Nephron progenitor cell (in vitro differentiated cells): ENCODE measurements at regions not wholly inside any gene's neighbourhood (a gene's known extent, or its start where the extent isn't known, plus 50 kb on each side); places are given as distances from the start of the nearest gene placed in this dataset.
A peak's percentile ranks its signal among the peaks of the same experiment; 100 is the strongest.

Source experiments
- DNase-seq: peaks from one replicate; pipeline ENCODE4 v3.0.0; 2021
- H3K27ac Mint-ChIP-seq: 2 replicates; pipeline ENCODE4 v1.8.0; 2021; ENCODE audit warnings: mild to moderate bottlenecking, moderate library complexity, mixed read lengths
- H3K27me3 Mint-ChIP-seq: 2 replicates; pipeline ENCODE4 v1.8.0; 2021; ENCODE audit warnings: mild to moderate bottlenecking, low read depth, mixed read lengths; ENCODE audit not compliant: poor library complexity
- H3K36me3 Mint-ChIP-seq: 2 replicates; pipeline ENCODE4 v1.8.0; 2021; ENCODE audit warnings: low read depth, mixed read lengths
- H3K4me1 Mint-ChIP-seq: 2 replicates; pipeline ENCODE4 v1.8.0; 2021; ENCODE audit warnings: mixed read lengths
- H3K4me3 Mint-ChIP-seq: 2 replicates; pipeline ENCODE4 v1.8.0; 2021; ENCODE audit warnings: mild to moderate bottlenecking, moderate library complexity, mixed read lengths
- H3K9me3 Mint-ChIP-seq: 2 replicates; pipeline ENCODE4 v1.8.0; 2021; ENCODE audit warnings: mild to moderate bottlenecking, moderate library complexity, mixed read lengths
- TF ChIP-seq, protein P1 (sequence below): fragments of 200-600 bp; sonication (generic); IDR thresholded peaks from 2 replicates; pipeline ENCODE4 v1.5.0; 2021; ENCODE audit warnings: antibody characterized with exemption

DNA sequence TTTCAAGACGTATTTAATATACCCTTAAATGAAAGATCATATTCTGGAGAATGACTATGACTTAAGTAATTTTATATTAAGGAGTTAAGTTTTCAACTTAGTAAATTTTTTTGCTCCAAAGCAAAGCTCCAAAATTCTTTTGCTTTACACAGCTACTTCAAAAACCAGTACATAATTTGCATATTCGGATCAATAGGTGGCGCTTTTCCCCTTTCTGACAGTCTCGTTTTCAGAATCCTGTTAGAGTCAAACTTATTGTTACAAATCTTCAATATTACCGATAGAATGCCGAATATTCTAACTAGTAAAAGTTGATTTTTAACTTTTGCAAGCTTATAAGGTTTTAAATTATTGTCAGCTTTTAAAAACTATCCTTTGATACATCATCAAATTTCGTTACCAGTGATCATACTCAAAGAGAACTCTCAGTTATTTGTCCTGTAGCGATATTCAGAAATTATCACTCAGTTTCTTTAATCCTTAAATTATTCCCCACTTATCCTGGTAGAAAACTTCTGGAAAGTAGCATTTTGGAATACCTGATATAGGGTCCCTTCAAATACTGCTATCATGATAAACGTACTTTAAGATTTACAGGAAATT is 852.7 kb upstream of the KLHL1 start:
- Mint-ChIP-seq H3K9me3 (no peaks in the 10 kb centered on the region), H3K36me3 (no peaks in the 10 kb centered on the region)

DNA sequence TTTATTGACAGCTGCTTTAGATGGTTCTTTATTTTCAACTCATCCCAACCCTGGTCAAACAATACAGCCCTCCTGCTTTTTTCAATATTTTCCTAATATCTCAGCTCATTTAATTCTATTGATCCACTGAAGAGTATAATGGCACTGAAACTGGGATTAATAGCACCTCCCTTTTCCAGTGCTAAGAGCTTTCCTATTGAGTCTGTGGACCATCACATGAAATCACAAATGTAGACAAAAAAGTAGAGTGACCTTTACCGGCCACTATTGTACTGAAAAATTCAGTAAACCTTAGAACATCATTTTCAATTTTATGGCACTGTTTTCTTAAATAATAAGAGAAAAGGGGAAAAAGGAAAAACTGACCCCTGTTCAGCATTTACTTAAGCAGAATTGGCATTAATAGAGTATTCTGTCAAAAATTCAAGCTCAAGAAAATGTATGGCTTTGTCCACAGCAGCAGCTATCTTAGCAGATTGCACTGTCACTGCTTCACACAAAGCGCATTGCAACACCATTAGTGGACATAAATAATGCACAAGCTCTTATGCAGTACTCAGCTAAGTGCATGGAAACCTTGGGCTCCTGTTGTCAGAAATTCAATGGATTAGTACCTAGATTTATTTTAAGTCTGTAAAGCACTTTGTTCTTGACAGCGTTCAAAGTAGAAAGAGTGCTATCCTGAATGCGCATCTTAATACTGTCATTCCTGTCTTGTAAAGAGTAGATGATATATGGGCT is 851.0 kb upstream of the KLHL1 start:
- no peak for DNase-seq
- Mint-ChIP-seq H3K27ac (no peak overlapping the region), H3K4me1 (no peaks in the 10 kb centered on the region), H3K4me3 (no peak overlapping the region), H3K9me3 (no peaks in the 10 kb centered on the region), H3K27me3 (no peaks in the 10 kb centered on the region), H3K36me3 (no peaks in the 10 kb centered on the region)
- TF ChIP-seq, protein P1, sequence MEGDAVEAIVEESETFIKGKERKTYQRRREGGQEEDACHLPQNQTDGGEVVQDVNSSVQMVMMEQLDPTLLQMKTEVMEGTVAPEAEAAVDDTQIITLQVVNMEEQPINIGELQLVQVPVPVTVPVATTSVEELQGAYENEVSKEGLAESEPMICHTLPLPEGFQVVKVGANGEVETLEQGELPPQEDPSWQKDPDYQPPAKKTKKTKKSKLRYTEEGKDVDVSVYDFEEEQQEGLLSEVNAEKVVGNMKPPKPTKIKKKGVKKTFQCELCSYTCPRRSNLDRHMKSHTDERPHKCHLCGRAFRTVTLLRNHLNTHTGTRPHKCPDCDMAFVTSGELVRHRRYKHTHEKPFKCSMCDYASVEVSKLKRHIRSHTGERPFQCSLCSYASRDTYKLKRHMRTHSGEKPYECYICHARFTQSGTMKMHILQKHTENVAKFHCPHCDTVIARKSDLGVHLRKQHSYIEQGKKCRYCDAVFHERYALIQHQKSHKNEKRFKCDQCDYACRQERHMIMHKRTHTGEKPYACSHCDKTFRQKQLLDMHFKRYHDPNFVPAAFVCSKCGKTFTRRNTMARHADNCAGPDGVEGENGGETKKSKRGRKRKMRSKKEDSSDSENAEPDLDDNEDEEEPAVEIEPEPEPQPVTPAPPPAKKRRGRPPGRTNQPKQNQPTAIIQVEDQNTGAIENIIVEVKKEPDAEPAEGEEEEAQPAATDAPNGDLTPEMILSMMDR, result no peak

More for the DNA sequence above, 852.7 kb upstream of the KLHL1 start:
- no peaks in the 10 kb centered on the region for H3K27me3 Mint-ChIP-seq
- no peak overlapping the region for H3K4me3 Mint-ChIP-seq
- TF ChIP-seq, protein P1, result peak; percentile 67
- no peak for DNase-seq
- H3K27ac Mint-ChIP-seq, result no peak overlapping the region
- no peaks in the 10 kb centered on the region for H3K4me1 Mint-ChIP-seq

DNA sequence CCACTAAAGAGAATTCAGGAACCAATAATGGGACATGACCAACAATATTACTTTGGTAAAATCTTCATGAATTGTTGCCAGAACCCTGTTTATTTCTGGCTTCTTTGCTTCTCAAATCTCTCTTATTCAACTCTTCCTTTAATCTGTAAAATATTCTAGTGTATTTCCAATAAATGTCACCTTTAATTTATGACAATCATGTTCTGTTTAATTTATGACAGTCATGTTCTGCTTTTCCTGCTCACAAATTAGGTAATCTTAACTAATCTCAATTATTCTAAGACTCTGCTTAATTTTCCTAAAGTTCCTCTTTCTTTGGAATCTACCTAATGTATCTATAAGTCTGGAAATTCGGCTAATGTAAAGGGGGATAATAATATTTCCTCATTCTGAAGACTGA is 847.6 kb upstream of the KLHL1 start:
- H3K4me1 Mint-ChIP-seq, result no peaks in the 10 kb centered on the region
- DNase-seq, result no peak
- no peak overlapping the region for H3K27ac Mint-ChIP-seq
- no peak overlapping the region for H3K4me3 Mint-ChIP-seq
- H3K27me3 Mint-ChIP-seq, result no peaks in the 10 kb centered on the region
- no peaks in the 10 kb centered on the region for H3K9me3 Mint-ChIP-seq
- TF ChIP-seq, protein P1, result no peak
- H3K36me3 Mint-ChIP-seq, result no peaks in the 10 kb centered on the region

DNA sequence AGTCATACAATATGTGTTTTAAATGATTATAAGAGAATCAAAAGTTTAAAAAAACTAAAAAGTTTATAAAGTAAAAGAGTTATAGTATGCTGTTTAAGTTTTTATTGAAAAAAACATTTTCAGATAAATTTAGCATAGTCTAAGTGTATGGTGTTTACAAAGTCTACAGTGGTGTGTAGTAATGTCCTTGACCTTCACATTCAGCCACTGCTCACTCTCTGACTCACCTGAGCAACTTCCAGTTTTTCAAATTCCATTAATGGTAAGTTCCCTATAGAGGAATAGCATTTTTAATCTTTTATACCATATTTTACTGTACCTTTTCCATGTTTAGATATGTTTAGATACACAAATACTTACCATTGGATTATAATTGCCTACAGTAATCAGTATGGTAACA is 842.4 kb upstream of the KLHL1 start:
- Mint-ChIP-seq H3K36me3 (no peaks in the 10 kb centered on the region), H3K27ac (no peak overlapping the region), H3K9me3 (no peaks in the 10 kb centered on the region), H3K4me1 (no peaks in the 10 kb centered on the region), H3K4me3 (no peak overlapping the region), H3K27me3 (no peaks in the 10 kb centered on the region)
- no peak for DNase-seq
- TF ChIP-seq, protein P1, result no peak

DNA sequence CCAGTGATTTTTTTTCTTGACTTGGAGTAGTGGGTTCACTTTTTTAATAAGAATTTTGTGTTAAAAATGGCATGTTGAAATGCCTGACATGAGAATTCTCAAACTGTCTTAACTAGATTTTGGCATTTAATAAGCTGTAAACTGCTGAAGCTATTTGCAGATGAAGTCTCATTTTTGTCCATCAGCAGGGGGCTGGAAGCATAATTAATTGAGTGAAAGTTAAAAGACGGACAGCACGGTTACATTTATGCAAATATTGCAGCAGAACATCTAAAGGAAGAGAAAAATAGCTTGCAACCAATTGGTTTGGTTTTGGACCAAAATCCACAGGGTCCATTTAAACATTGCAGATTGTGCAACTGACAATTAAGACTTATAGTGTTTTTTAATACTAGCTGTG is 837.3 kb upstream of the KLHL1 start:
- no peak for DNase-seq
- H3K36me3 Mint-ChIP-seq, result no peaks in the 10 kb centered on the region
- H3K27me3 Mint-ChIP-seq, result no peaks in the 10 kb centered on the region
- TF ChIP-seq, protein P1, result no peak
- no peaks in the 10 kb centered on the region for H3K4me1 Mint-ChIP-seq
- no peak overlapping the region for H3K4me3 Mint-ChIP-seq
- no peaks in the 10 kb centered on the region for H3K9me3 Mint-ChIP-seq
- H3K27ac Mint-ChIP-seq, result no peak overlapping the region

DNA sequence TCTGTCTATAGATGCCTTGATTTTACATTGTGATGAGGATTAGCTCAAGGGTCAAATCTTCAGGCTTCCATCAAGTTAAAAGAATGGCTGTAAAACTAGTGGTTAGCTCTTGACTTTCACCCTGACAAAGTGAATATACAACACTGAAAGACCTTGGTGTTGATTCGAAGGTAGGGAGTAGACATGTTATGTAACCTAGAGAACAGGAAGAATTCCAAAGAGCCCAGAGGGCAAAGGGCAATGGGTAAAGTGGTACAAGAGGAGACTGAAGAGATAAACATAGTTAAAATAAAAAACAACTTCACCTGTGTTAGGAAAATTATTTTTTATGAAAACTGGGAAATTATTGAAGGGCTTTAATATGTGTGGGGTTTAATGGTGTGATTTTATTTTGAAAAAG is 833.2 kb upstream of the KLHL1 start:
- Mint-ChIP-seq H3K36me3 (no peaks in the 10 kb centered on the region), H3K27me3 (no peaks in the 10 kb centered on the region), H3K4me1 (no peaks in the 10 kb centered on the region), H3K4me3 (no peak overlapping the region), H3K27ac (no peak overlapping the region), H3K9me3 (no peaks in the 10 kb centered on the region)
- TF ChIP-seq, protein P1, result no peak
- no peak for DNase-seq
